ENCODE measurements at regions not wholly inside any gene's neighbourhood (a gene's known extent, or its start where the extent isn't known, plus 50 kb on each side); places are given as distances from the start of the nearest gene placed in this dataset.
"Not testable (repeated sequence)": the region's sequence is repeated elsewhere in the genome, so short reads cannot be mapped to it uniquely, and the experiment has no call there.

DNA sequence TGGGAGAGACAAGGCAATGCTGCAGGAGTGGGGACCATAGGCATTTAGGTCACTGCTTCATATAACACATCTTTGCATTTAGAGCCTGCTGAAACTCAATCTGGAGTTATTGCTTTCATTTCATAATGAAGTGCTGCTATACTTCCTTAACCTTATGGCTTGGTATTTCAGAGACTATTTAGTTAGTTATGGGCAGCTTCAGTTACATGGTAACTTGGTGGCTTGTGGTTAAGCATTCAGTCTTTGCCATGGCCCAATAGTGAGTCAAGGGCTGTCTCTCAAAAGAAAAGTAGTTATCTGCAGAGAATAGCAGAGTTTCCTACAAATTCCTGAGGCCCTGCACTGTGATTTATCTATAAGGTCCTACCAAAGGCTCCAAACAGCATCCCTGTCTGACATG lies 271.6 kb downstream of the ZFY start:
- TF ChIP-seq, protein P1, sequence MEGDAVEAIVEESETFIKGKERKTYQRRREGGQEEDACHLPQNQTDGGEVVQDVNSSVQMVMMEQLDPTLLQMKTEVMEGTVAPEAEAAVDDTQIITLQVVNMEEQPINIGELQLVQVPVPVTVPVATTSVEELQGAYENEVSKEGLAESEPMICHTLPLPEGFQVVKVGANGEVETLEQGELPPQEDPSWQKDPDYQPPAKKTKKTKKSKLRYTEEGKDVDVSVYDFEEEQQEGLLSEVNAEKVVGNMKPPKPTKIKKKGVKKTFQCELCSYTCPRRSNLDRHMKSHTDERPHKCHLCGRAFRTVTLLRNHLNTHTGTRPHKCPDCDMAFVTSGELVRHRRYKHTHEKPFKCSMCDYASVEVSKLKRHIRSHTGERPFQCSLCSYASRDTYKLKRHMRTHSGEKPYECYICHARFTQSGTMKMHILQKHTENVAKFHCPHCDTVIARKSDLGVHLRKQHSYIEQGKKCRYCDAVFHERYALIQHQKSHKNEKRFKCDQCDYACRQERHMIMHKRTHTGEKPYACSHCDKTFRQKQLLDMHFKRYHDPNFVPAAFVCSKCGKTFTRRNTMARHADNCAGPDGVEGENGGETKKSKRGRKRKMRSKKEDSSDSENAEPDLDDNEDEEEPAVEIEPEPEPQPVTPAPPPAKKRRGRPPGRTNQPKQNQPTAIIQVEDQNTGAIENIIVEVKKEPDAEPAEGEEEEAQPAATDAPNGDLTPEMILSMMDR (IDR thresholded peaks at IDR 0.05; ENCODE audit: borderline replicate concordance, extremely low read depth, low read length, poor library complexity, severe bottlenecking), result not testable (repeated sequence)
- not testable (repeated sequence) for TF ChIP-seq EZH2 (IDR thresholded peaks at IDR 0.05; ENCODE audit: borderline replicate concordance, low read depth, low read length, severe bottlenecking)
